ENCODE measurements at regions not wholly inside any gene's neighbourhood (a gene's known extent, or its start where the extent isn't known, plus 50 kb on each side); places are given as distances from the start of the nearest gene placed in this dataset.

- DNase-seq = no peak
These were observed 114.0 kb upstream of the TMEM132D start for GRCh38 chr12:130017591-130018449.

DNA sequence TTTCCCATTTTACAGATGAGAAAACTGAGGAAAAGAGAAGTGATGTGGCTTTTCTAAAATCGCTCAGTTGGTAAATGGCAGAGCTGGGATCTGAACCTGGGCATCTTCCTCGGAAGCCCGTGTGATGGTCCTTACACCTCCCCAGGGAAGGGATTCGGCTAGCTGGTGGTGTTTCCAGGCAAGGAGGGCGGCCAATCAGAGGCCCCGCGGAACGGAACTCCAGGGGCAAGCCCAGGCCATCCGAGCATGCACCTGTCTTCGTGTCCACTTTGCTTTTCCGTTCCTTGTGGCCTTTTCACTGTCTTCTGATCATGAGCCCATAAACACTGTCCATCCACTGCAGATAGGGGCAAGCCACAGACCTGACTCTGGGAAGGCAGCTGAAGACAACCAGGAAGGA lies 114.8 kb upstream of the TMEM132D start:
- no peak for DNase-seq

- no peak for DNase-seq
These were observed 122.9 kb upstream of the TMEM132D start for GRCh38 chr12:130026608-130027176.

GRCh38 chr12:130027798-130028197 lies 124.0 kb upstream of the TMEM132D start:
- DNase-seq = no peak

DNA sequence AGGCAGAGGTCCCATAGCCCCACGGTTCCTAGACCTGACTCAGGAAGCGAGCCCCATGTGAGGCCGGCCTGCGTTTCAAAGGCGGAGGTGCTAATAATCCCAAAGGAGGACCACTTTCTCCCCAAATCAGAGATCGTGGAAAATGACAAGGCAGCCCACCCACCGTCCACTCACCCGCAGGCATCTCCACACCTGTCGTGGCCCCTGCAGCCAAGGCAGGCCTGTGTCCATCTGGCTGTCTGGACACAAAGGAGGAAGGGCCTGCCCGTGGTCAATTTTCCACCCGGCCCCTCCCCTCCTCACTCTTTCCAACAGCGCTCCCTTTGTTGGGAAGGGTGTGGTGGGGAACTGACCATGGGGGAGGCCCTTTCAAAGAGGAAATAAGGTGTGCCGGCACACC lies 125.3 kb upstream of the TMEM132D start:
- DNase-seq = no peak

GRCh38 chr12:130031041-130031440 lies 127.2 kb upstream of the TMEM132D start:
- DNase-seq = no peak

DNA sequence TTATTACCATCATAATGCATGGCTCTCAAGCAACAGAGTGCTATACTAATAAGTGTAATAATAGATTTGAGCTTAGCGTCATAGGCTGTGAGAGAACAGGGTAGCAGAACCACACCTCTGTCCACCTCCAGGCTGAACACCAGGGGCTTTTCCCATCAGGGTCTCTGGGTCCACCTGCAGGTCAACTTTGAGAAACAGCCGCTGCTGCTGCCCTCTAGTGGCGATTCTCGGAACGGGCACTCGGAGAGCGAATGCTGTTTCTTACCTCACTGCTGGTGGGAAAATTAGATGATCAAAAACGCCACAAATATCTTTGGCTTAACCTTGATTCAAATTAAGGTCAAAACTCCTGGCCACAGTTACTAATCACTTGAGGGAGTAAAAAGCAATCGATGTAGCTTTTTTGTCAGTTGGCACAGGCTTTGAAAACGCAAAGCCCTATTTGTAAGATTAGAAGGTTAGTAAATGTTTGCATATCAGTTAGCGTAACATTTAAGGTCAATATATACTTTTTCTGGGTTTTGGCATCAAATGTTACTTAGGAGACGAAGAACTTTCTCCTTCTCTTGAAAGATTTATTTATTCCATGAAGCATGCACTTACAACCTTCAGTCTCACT lies 127.9 kb upstream of the TMEM132D start:
- no peak for DNase-seq

DNA sequence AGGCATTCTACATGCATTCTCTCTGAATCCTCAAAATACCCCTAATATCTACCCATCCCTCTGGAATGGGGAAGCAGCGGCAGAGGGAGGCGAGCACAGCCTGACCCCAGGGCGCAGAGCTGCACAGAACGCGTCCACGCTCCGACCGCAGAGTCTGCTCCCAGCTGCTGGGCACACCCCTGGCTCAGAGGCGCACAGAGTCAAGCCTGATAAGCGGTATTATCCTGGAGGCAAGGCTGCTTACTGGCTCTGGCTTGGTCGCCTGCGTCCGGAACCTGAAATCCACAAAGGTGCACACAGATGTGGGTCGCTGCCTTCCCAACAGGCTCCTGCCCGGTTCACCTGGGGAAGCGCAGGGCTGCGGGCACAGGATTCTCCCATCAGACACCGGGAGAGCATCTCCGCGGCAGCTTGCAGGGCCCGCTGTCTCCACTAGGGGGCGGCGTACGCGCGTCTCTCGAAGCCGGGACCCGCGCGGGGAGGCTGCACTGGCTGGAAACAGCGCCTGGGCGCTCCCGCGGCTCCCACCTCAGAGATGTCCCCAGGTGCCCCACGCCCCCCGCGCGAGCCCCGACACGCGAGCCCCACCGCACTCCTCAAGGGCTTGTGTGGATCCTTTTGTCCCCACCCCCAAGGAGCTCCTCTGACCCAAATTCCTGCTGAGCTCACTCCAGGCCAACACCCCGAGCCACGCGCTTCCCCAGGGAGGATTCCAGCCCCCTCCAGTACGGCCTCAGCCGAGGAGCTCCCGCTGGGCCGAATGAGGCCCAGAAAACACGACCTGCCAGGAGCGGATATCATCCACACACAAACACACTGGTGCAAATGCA lies 120.1 kb upstream of the FZD10 start:
- no peak for DNase-seq

DNA sequence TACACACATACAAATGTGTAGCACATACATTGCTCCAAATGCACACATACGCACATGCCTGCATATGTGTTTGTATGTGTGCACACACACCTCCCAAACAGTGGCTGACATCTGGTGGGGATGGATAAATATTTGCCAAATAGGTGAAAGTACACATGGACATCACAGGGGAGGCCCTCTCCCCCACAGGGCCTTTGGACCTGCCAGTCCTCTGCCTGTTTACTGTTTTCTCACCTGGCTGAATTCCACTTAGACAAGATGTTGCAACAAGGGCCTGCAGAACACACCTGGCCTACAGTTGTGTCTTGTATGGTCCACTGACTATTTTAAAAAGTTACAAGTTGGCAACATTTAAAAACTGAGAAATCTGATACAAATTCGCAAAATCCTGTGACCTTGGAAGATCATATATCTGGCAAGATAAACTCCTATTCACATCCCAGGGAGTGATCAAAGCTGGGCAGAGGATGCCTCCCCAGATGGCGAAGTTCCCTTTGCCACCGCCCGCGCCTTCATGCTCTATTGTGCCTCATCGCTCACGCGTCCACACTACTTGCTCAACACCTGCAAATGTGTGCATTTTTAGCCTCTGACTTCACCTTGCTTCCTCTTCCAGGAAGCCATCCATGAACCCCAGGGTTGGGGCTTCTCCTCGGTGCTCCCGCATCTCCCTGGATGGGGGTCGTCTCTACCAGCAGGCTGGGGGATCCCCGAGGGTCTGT lies 118.4 kb upstream of the FZD10 start:
- DNase-seq = no peak

DNA sequence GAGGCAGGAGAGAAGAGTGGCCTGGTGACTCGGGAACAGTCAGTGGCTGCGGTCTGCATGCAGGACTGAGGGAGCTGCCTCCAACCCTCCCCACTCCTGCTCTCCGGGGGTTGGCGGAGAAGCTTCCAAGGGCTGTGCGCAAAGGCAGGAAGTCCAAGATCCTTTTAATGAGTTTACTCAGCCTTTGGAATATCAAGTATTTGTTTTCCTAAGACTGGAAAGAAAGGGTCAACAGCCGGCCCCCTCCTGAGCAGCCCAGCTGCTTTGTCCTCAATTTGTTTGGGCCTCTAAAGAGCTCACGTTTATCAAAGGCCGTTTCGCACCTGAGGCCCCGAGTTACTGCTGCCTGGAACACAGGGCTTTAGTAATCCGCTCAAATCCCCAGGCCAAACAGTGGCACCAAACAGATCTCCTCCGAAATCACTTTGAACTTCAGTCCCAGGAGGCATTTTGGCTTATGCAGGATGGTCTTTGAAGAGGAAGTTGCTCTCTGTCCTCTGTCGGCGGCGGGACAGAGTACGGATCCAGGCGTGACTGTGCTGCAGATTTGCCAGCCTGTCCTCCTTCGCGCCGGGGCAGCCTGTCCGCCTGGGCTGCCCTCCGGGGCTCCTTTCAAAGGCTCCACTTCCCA lies 117.2 kb upstream of the FZD10 start:
- DNase-seq = no peak

- no peak for DNase-seq
These were observed 112.6 kb upstream of the FZD10 start for GRCh38 chr12:130049666-130050065.

DNA sequence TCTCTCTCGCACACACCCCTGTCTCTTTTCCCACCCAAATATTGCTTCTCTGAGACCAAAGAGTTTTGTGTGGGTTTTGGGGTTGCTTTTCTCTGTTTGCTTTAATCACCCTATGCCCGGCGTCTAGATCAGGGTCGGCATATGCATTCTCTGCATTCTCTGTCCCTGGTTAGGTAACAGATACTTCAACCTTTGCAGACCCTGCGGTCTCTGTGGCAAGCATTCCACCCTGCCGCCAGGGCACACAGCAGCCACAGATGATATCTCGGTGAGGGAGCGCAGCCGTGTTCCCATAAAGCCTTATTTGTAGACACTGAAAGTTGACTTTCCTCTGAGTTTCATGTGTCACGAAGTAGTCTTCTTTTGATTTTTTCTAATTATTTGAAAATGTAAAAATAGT lies 110.4 kb upstream of the FZD10 start:
- DNase-seq = no peak

GRCh38 chr12:130053651-130054069 lies 108.6 kb upstream of the FZD10 start:
- DNase-seq = no peak

DNA sequence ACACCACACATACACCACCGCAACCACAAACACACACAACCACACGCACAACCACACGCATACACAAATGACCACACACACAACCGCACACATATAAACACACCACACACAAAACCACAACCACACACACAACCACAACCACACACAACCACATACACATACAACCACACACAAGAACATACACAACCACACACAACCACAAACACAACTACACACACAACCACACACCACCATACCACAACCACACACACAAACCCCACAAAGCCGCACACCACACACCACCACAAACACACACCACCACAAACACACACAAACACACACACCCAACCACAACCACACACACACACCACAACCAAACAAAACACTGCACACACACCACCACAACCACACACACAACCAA lies 107.5 kb upstream of the FZD10 start:
- no peak for DNase-seq

GRCh38 chr12:130058926-130059472 lies 103.3 kb upstream of the FZD10 start:
- no peak for DNase-seq

GRCh38 chr12:130063866-130064265 lies 98.4 kb upstream of the FZD10 start:
- DNase-seq = no peak

DNA sequence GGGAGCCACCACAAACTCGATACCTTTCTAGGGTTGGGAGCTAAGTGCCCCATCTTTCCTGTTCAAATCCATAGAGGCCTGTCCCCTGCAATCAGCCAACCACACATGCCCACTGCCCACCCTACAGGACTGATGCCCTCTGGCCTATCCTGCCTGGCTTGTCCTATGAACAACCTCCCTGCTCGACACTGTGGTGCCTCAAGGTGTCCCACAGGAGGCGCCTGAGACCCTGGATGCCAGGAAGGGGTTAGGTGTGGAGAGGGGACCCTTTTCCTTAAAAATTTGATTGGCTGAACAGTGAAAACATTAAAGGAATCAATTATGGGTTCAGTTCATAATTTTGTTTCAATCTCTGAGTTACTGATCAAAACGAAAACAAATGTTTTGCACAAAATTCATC lies 97.3 kb upstream of the FZD10 start:
- DNase-seq = no peak

GRCh38 chr12:130066742-130067141 lies 95.5 kb upstream of the FZD10 start:
- no peak for DNase-seq

- DNase-seq = no peak
These were observed 93.5 kb upstream of the FZD10 start for GRCh38 chr12:130068741-130069140.

GRCh38 chr12:130070126-130070611 lies 92.1 kb upstream of the FZD10 start:
- DNase-seq = no peak

DNA sequence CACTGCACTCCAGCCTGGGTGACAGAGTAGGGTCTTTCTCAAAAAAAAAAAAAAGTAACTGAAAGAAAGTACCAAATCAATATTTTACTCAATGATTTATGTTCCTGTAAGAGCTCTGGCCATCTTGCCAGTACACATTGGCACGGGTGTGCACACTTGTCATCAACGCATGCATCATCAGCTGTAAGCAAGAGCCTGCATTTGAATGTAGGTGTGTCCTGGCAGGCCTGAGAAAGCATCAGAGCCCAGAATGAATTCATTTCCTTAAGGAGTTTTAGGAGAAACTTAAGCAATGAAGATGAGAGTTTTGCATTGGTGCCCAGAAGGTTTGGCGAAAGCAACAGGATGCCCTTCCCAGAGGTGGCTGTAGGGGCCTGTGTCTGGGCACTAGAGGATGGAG lies 88.5 kb upstream of the FZD10 start:
- DNase-seq = no peak

Data from 8988T (cell line).